ENCODE measurements at regions not wholly inside any gene's neighbourhood (a gene's known extent, or its start where the extent isn't known, plus 50 kb on each side); places are given as distances from the start of the nearest gene placed in this dataset.
"Not testable (repeated sequence)": the region's sequence is repeated elsewhere in the genome, so short reads cannot be mapped to it uniquely, and the experiment has no call there.

- peaks cover 11% of the 10 kb centered on the region for H3K9me3 Mint-ChIP-seq
- H3K4me1 Mint-ChIP-seq; DNase-seq; H3K27me3 Mint-ChIP-seq; H3K4me3 Mint-ChIP-seq; H3K27ac Mint-ChIP-seq; H3K36me3 Mint-ChIP-seq (ENCODE audit: low read depth); intact Hi-C loops (cut with micrococcal nuclease); ATAC-seq (ENCODE audit: low read depth); CTCF ChIA-PET; POLR2A ChIA-PET: not testable (repeated sequence)
These were observed 811.7 kb downstream of the PRIM2 start for GRCh38 chr6:58129098-58129497.

GRCh38 chr6:58139746-58140145, 822.3 kb downstream of the PRIM2 start:
- H3K36me3 Mint-ChIP-seq (ENCODE audit: low read depth): not testable (repeated sequence)

DNA sequence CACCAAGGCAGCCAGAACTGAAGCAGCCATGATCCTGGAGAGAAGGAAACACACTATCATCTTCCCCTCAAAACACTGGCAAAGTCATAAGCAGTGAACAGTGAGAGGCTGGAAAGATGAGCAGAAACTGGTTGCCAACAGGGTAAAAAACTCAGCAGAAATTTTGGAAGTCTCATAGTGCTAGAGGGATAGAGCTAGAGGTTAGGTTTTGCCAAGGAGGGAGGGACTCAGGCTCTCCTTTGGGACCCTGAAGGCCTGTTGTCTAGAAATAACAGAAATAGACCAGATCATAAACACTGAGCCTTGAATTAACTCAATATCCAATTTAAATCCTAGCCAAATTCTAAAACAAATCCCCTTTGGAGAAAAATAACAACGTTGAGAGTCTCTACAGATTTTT, 853.6 kb downstream of the PRIM2 start:
- H3K4me1 Mint-ChIP-seq; H3K27me3 Mint-ChIP-seq; intact Hi-C loops (cut with micrococcal nuclease); H3K9me3 Mint-ChIP-seq; H3K27ac Mint-ChIP-seq; ATAC-seq (ENCODE audit: low read depth); H3K36me3 Mint-ChIP-seq (ENCODE audit: low read depth); CTCF ChIA-PET; DNase-seq; H3K4me3 Mint-ChIP-seq; POLR2A ChIA-PET: not testable (repeated sequence)

More at GRCh38 chr6:58139746-58140145, 822.3 kb downstream of the PRIM2 start:
- CTCF ChIA-PET; H3K4me3 Mint-ChIP-seq; H3K27ac Mint-ChIP-seq; DNase-seq; H3K4me1 Mint-ChIP-seq; intact Hi-C loops (cut with micrococcal nuclease); ATAC-seq (ENCODE audit: low read depth); H3K27me3 Mint-ChIP-seq; H3K9me3 Mint-ChIP-seq; POLR2A ChIA-PET: not testable (repeated sequence)

DNA sequence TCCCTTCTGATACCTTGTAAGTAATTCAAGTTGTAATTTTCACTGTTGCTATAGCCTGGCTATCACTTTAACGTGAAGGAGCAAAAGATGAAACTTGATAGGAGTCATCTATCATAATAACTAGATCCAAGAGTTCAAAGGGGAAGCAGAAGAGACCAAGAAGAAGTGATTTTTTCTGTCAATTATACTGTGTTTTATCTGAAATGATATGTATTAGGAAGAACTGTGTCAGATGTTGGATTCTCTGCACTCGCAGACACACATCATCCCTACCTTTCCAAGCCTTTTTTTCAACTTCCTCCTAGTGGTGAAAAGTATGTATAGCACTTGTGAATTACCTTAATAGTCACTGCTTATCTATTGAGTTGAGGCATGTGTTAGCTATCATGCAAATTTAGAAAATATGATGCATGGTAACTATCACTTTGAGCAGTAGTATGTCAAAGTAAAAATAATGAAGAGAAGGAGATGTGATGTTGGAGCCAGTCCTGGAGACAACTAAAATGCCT, 864.2 kb downstream of the PRIM2 start:
- POLR2A ChIA-PET; DNase-seq; H3K4me1 Mint-ChIP-seq; H3K27ac Mint-ChIP-seq; CTCF ChIA-PET; ATAC-seq (ENCODE audit: low read depth); H3K9me3 Mint-ChIP-seq; H3K36me3 Mint-ChIP-seq (ENCODE audit: low read depth); H3K4me3 Mint-ChIP-seq; H3K27me3 Mint-ChIP-seq; intact Hi-C loops (cut with micrococcal nuclease): not testable (repeated sequence)

DNA sequence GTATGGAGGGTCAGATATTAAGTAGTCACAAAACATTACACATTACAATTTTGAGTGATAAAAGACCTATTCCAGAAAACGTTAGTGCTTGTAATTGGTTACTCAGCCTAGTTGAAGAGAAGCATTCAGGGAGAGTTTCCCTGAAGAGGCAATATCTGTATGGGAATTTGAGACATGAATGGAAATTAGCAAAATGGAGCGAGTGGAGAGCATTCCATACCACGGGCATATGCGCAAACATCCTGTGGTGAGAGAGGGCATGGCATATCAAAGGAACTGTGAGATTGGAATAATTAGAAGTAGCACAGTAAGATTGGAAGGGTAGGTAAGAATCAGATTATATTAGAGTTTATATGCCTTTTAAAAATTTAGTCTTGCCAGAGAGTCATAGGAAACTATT, 867.9 kb downstream of the PRIM2 start:
- DNase-seq; POLR2A ChIA-PET; H3K27me3 Mint-ChIP-seq; H3K9me3 Mint-ChIP-seq; H3K4me3 Mint-ChIP-seq; CTCF ChIA-PET; ATAC-seq (ENCODE audit: low read depth); H3K36me3 Mint-ChIP-seq (ENCODE audit: low read depth); H3K27ac Mint-ChIP-seq; intact Hi-C loops (cut with micrococcal nuclease); H3K4me1 Mint-ChIP-seq: not testable (repeated sequence)

- DNase-seq; H3K4me3 Mint-ChIP-seq; H3K4me1 Mint-ChIP-seq; ATAC-seq (ENCODE audit: low read depth); CTCF ChIA-PET; H3K27me3 Mint-ChIP-seq; H3K9me3 Mint-ChIP-seq; H3K27ac Mint-ChIP-seq; POLR2A ChIA-PET; intact Hi-C loops (cut with micrococcal nuclease); H3K36me3 Mint-ChIP-seq (ENCODE audit: low read depth): not testable (repeated sequence)
These were observed 875.8 kb downstream of the PRIM2 start for GRCh38 chr6:58193209-58193608.

DNA sequence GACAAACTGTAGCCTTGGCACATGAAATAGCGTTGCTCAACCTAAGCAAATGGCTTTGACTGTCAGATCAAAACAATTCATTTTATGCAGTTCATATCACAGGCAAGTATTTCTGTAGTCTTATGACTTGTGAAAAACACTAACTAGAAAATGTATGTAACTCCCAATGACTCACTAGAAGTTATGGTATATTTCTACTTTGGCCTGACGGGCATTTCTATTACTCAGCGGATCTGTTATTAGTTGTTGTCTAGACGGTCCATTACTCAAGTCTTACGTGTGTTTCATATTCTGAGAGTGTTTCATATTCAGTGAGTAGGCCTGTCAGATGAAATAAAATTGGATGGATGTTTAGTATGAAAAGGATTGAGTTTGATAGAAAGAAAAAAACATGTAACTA, 880.9 kb downstream of the PRIM2 start:
- no peaks in the 10 kb centered on the region for H3K27me3 Mint-ChIP-seq
- no peak for DNase-seq
- TF ChIP-seq, protein P1, sequence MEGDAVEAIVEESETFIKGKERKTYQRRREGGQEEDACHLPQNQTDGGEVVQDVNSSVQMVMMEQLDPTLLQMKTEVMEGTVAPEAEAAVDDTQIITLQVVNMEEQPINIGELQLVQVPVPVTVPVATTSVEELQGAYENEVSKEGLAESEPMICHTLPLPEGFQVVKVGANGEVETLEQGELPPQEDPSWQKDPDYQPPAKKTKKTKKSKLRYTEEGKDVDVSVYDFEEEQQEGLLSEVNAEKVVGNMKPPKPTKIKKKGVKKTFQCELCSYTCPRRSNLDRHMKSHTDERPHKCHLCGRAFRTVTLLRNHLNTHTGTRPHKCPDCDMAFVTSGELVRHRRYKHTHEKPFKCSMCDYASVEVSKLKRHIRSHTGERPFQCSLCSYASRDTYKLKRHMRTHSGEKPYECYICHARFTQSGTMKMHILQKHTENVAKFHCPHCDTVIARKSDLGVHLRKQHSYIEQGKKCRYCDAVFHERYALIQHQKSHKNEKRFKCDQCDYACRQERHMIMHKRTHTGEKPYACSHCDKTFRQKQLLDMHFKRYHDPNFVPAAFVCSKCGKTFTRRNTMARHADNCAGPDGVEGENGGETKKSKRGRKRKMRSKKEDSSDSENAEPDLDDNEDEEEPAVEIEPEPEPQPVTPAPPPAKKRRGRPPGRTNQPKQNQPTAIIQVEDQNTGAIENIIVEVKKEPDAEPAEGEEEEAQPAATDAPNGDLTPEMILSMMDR (IDR thresholded peaks at IDR 0.05): no peak
- H3K4me1 Mint-ChIP-seq: no peaks in the 10 kb centered on the region
- CTCF ChIA-PET: no interaction called here
- ATAC-seq (ENCODE audit: low read depth): no peak
- H3K4me3 Mint-ChIP-seq: no peak overlapping the region
- peaks cover 2% of the 10 kb centered on the region for H3K9me3 Mint-ChIP-seq
- H3K36me3 Mint-ChIP-seq (ENCODE audit: low read depth): no peaks in the 10 kb centered on the region
- intact Hi-C loops (cut with micrococcal nuclease): no loop called here
- H3K27ac Mint-ChIP-seq: no peak overlapping the region
- POLR2A ChIA-PET: no interaction called here

GRCh38 chr6:58237124-58237523, 919.7 kb downstream of the PRIM2 start:
- POLR2A ChIA-PET; H3K4me3 Mint-ChIP-seq; ATAC-seq (ENCODE audit: low read depth); H3K36me3 Mint-ChIP-seq (ENCODE audit: low read depth); H3K4me1 Mint-ChIP-seq; CTCF ChIA-PET; intact Hi-C loops (cut with micrococcal nuclease); H3K27ac Mint-ChIP-seq; H3K27me3 Mint-ChIP-seq; DNase-seq: not testable (repeated sequence)
- H3K9me3 Mint-ChIP-seq: peaks cover 19% of the 10 kb centered on the region

GRCh38 chr6:58238421-58238820, 921.0 kb downstream of the PRIM2 start:
- H3K4me3 Mint-ChIP-seq; H3K27ac Mint-ChIP-seq; ATAC-seq (ENCODE audit: low read depth); H3K36me3 Mint-ChIP-seq (ENCODE audit: low read depth); H3K4me1 Mint-ChIP-seq; CTCF ChIA-PET; DNase-seq; POLR2A ChIA-PET; H3K27me3 Mint-ChIP-seq; intact Hi-C loops (cut with micrococcal nuclease): not testable (repeated sequence)
- peaks cover 14% of the 10 kb centered on the region for H3K9me3 Mint-ChIP-seq

DNA sequence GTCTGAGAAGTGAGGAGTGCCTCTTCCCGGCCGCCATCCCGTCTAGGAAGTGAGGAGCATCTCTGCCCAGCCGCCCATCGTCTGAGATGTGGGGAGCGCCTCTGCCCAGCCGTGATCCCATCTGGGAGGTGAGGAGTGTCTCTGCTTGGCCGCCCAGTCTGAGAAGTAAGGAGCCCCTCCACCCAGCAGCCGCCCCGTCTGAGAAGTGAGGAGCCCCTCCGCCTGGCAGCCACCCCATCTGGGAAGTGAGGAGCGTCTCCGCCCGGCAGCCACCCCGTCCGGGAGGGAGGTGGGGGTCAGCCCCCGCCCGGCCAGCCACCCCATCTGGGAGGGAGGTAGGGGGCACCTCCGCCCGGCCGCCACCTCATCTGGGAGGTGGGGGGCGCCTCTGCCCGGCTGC, 940.2 kb downstream of the PRIM2 start:
- peaks cover 13% of the 10 kb centered on the region for H3K9me3 Mint-ChIP-seq
- intact Hi-C loops (cut with micrococcal nuclease); H3K27me3 Mint-ChIP-seq; H3K36me3 Mint-ChIP-seq (ENCODE audit: low read depth); CTCF ChIA-PET; ATAC-seq (ENCODE audit: low read depth); POLR2A ChIA-PET; H3K4me1 Mint-ChIP-seq; DNase-seq; H3K27ac Mint-ChIP-seq; H3K4me3 Mint-ChIP-seq: not testable (repeated sequence)
